ENCODE measurements at regions not wholly inside any gene's neighbourhood (a gene's known extent, or its start where the extent isn't known, plus 50 kb on each side); places are given as distances from the start of the nearest gene placed in this dataset.

DNA sequence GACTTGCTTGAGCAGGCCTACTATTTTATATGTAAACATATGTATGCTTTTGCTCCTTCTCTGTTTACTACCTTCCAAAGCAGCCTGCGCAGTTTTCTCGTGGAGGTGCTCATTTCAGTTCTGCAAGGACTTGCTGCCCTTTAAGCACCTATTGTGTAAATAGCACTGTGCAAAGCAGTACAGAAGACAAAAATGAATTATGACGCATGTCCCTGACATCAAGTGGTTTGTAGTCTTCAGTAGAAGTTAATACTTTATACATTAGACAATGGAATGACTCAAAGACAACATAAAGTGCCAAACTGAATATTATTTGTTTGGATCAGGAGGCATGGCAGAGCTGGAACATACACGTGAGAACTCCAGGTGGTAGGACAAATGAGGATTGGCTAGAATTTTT is 611.7 kb downstream of the LMO4 start:
- Histone ChIP-seq H3K4me3 (ENCODE audit: low read depth, low read length) (no peak overlapping the region), H3K36me3 (ENCODE audit: control insufficient read depth, insufficient read depth, low read length) (no peaks in the 10 kb centered on the region), H3K27me3 (ENCODE audit: control insufficient read depth, insufficient read depth, low read length) (no peaks in the 10 kb centered on the region)
- POLR2A ChIA-PET, result no interaction called here
- CTCF ChIA-PET, result no interaction called here
- no peak for TF ChIP-seq CTCF (IDR thresholded peaks at IDR 0.05; ENCODE audit: insufficient read depth, low read depth, low read length)
- DNase-seq (ENCODE audit: low read depth), result no peak

DNA sequence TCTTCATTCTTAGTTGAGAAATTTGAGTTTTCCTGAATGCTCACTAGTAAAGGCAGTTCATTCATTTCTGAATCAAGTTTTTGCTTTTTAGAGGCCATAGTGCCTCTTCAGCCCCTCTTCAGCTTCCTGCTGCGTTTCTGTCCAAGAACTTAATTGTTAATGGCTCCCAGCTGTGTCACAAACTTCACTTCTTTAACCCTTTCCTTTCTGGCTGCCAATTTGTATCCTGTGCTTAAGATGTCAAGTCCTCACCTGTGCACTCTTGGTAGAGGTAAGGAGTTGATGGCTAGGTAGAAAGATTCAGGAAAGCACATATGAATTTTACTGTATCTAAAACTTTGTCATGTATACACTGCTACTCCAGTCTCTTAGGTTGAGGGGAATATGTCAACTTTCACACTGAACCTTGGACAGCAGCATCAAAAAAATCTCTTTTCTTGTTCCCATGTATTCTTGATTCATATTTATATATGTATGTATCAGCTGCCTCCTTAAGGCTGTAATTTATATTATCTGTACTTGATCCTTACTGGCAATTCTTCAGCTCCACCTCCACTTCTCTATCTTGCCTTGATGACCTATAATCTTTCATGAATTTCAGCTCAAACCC is 612.8 kb downstream of the LMO4 start:
- no peak for TF ChIP-seq CTCF (IDR thresholded peaks at IDR 0.05; ENCODE audit: insufficient read depth, low read depth, low read length)
- CTCF ChIA-PET, result interaction anchor here (1.7 kb wide), 1 partner anchor 9 kb away, joined by 6 read pairs; no protein-coding TSS in a partner anchor
- DNase-seq (ENCODE audit: low read depth), result no peak

GRCh38 chr1:87942165-87942564 is 613.5 kb downstream of the LMO4 start:
- no peak for DNase-seq (ENCODE audit: low read depth)
- Histone ChIP-seq H3K4me3 (ENCODE audit: low read depth, low read length) (no peak overlapping the region), H3K27me3 (ENCODE audit: control insufficient read depth, insufficient read depth, low read length) (no peaks in the 10 kb centered on the region), H3K36me3 (ENCODE audit: control insufficient read depth, insufficient read depth, low read length) (no peaks in the 10 kb centered on the region)
- CTCF ChIA-PET, result interaction anchor here (0.6 to 1.7 kb wide), 2 partner anchors 10 to 408 kb away, joined by 4 to 6 read pairs; no protein-coding TSS in a partner anchor
- POLR2A ChIA-PET, result interaction anchor here (0.6 kb wide), 1 partner anchor 15 kb away, joined by 3 read pairs; no protein-coding TSS in a partner anchor
- no peak for TF ChIP-seq CTCF (IDR thresholded peaks at IDR 0.05; ENCODE audit: insufficient read depth, low read depth, low read length)

More for the DNA sequence above, 612.8 kb downstream of the LMO4 start:
- POLR2A ChIA-PET, result interaction anchor here (0.6 kb wide), 1 partner anchor 14 kb away, joined by 3 read pairs; no protein-coding TSS in a partner anchor
- H3K27me3 ChIP-seq (ENCODE audit: control insufficient read depth, insufficient read depth, low read length), result no peaks in the 10 kb centered on the region
- H3K36me3 ChIP-seq (ENCODE audit: control insufficient read depth, insufficient read depth, low read length), result no peaks in the 10 kb centered on the region
- H3K4me3 ChIP-seq (ENCODE audit: low read depth, low read length), result no peak overlapping the region

DNA sequence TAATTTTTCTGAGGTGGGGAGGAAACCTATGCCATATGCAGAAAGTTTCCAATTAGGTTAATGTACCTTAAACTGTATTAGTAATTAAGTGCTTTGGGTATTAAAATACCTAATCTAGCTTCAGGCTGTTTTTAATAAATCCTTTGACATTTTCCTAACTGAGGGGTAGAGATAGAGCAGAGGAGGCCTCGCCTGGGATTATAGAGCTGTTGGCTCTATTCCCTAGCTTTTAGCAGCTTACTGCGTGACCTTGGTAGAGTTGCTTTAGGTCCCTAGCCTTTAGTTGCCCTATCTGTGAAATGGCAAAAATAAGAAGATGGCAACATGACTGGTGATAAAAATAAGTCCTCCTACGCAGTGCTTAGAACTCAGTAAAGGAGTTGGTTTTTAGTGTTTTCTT is 621.0 kb downstream of the LMO4 start:
- CTCF ChIA-PET, result interaction anchor here (1.3 kb wide), 1 partner anchor 624 kb away, joined by 3 read pairs; no protein-coding TSS in a partner anchor
- H3K27me3 ChIP-seq (ENCODE audit: control insufficient read depth, insufficient read depth, low read length), result no peaks in the 10 kb centered on the region; the same call in 1 of the 2 replicates
- DNase-seq (ENCODE audit: low read depth), result no peak
- no peaks in the 10 kb centered on the region for H3K36me3 ChIP-seq (ENCODE audit: control insufficient read depth, insufficient read depth, low read length)
- TF ChIP-seq CTCF (IDR thresholded peaks at IDR 0.05; ENCODE audit: insufficient read depth, low read depth, low read length), result no peak
- H3K4me3 ChIP-seq (ENCODE audit: low read depth, low read length), result no peak overlapping the region
- POLR2A ChIA-PET, result no interaction called here

- TF ChIP-seq CTCF (IDR thresholded peaks at IDR 0.05; ENCODE audit: insufficient read depth, low read depth, low read length), result no peak
- Histone ChIP-seq H3K36me3 (ENCODE audit: control insufficient read depth, insufficient read depth, low read length) (no peaks in the 10 kb centered on the region), H3K4me3 (ENCODE audit: low read depth, low read length) (no peak overlapping the region), H3K27me3 (ENCODE audit: control insufficient read depth, insufficient read depth, low read length) (no peaks in the 10 kb centered on the region; the same call in 1 of the 2 replicates)
- CTCF ChIA-PET, result interaction anchor here (1.3 kb wide), 1 partner anchor 624 kb away, joined by 3 read pairs; no protein-coding TSS in a partner anchor
- no peak for DNase-seq (ENCODE audit: low read depth)
- POLR2A ChIA-PET, result no interaction called here
Measured at GRCh38 chr1:87950369-87950768, 621.7 kb downstream of the LMO4 start.
